Subcutaneous abdominal adipose tissue (tissue), 5 donors: ENCODE measurements at regions not wholly inside any gene's neighbourhood (a gene's known extent, or its start where the extent isn't known, plus 50 kb on each side); places are given as distances from the start of the nearest gene placed in this dataset.
A peak's percentile ranks its signal among the peaks of the same experiment; 100 is the strongest.

ENCODE experiments used
- H3K27ac ChIP-seq: one replicate; pipeline ENCODE4 v1.7.0; 2013; ENCODE audit warnings: low read depth, mild to moderate bottlenecking, inconsistent platforms, low read length, moderate library complexity
- H3K27me3 ChIP-seq, 5 donors: one replicate each; pipeline ENCODE4 v1.7.0; 2013; ENCODE audit warnings: low read length in 5 of 5, inconsistent platforms in 1 of 5; ENCODE audit not compliant: control insufficient read depth in 5 of 5, insufficient read depth in 4 of 5
- H3K36me3 ChIP-seq, 5 donors: one replicate each; pipeline ENCODE4 v1.7.0; 2013; ENCODE audit warnings: low read length in 5 of 5; ENCODE audit not compliant: control insufficient read depth in 5 of 5, insufficient read depth in 5 of 5
- H3K4me1 ChIP-seq, 5 donors: one replicate each; pipeline ENCODE4 v1.7.0; 2013; ENCODE audit warnings: low read length in 5 of 5, mild to moderate bottlenecking in 3 of 5, moderate library complexity in 1 of 5; ENCODE audit not compliant: control insufficient read depth in 5 of 5, insufficient read depth in 5 of 5
- H3K4me3 ChIP-seq, 5 donors: one replicate each; pipeline ENCODE4 v1.7.0; 2013; ENCODE audit warnings: low read length in 5 of 5, low read depth in 1 of 5
- H3K9ac ChIP-seq, 5 donors: one replicate each; pipeline ENCODE4 v1.7.0; 2013; ENCODE audit warnings: low read length in 5 of 5, mild to moderate bottlenecking in 4 of 5, moderate library complexity in 3 of 5
- H3K9me3 ChIP-seq, 5 donors: one replicate each; pipeline ENCODE4 v1.7.0; 2013; ENCODE audit warnings: low read length in 5 of 5; ENCODE audit not compliant: control insufficient read depth in 5 of 5
- donor health status: healthy.
- donor health status: healthy.
- donor health status: healthy.
- donor health status: healthy.
- donor health status: healthy.

DNA sequence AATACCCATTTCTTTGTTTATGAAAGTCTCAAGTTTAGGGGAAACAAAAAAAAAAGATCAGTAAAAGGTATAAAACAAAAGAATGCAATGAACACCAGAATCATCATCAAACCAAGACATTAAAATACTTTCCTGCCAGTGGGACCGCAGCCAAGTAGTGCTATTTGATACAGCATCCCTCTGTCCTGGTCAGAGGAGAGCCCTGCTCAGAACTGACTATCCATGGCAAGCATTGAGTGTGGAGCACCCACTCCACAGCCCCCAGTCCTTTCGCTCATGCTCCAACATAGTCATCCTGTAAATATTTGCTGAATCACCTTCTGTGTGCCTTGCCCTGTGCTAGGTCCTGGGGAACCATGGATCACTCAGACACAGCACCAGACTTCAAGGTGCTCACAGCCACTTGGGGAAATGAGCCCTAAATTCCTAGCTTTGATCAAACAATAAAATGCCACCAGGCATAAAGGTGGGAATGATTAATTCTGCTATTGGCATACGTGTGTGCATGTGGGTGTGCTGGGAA, 213.6 kb upstream of the TBX20 start:
- Histone ChIP-seq H3K9ac (no peak overlapping the region), H3K36me3 (no peaks in the 10 kb centered on the region), H3K4me3 (no peak overlapping the region), H3K4me1 (peaks cover 0 to 2% (median 0%) of the 10 kb centered on the region in 5 donors), H3K27me3 (peaks cover 0 to 4% (median 0%) of the 10 kb centered on the region in 5 donors), H3K27ac (no peak overlapping the region), H3K9me3 (peaks cover 0 to 2% (median 0%) of the 10 kb centered on the region in 5 donors)

GRCh38 chr7:35465791-35466336, 212.0 kb upstream of the TBX20 start:
- H3K9ac ChIP-seq, result no peak overlapping the region
- H3K27ac ChIP-seq, result no peak overlapping the region
- H3K4me1 ChIP-seq, result peaks cover 0 to 4% (median 0%) of the 10 kb centered on the region in 5 donors
- no peaks in the 10 kb centered on the region for H3K36me3 ChIP-seq
- peaks cover 0 to 2% (median 0%) of the 10 kb centered on the region in 5 donors for H3K9me3 ChIP-seq
- H3K27me3 ChIP-seq, result peaks cover 0 to 4% (median 0%) of the 10 kb centered on the region in 5 donors
- H3K4me3 ChIP-seq, result no peak overlapping the region

GRCh38 chr7:35463751-35464150, 209.9 kb upstream of the TBX20 start:
- H3K27ac ChIP-seq, result no peak overlapping the region
- no peaks in the 10 kb centered on the region for H3K36me3 ChIP-seq
- peaks cover 0 to 4% (median 0%) of the 10 kb centered on the region in 5 donors for H3K4me1 ChIP-seq
- H3K9ac ChIP-seq, result no peak overlapping the region
- no peak overlapping the region for H3K4me3 ChIP-seq
- H3K9me3 ChIP-seq, result peaks cover 0 to 3% (median under 1%) of the 10 kb centered on the region in 5 donors
- H3K27me3 ChIP-seq, result peaks cover 0 to 4% (median 0%) of the 10 kb centered on the region in 5 donors

GRCh38 chr7:35463176-35463700, 209.3 kb upstream of the TBX20 start:
- Histone ChIP-seq H3K27ac (no peak overlapping the region), H3K9me3 (peaks cover 0 to 3% (median 2%) of the 10 kb centered on the region in 5 donors), H3K4me1 (peaks cover 0 to 4% (median 0%) of the 10 kb centered on the region in 5 donors), H3K9ac (no peak overlapping the region), H3K36me3 (no peaks in the 10 kb centered on the region), H3K27me3 (peaks cover 0 to 2% (median 0%) of the 10 kb centered on the region in 5 donors), H3K4me3 (no peak overlapping the region)

- peak overlapping the region in 2 of 5 donors; percentile 11 to 28 for H3K4me3 ChIP-seq
- H3K36me3 ChIP-seq, result no peaks in the 10 kb centered on the region
- H3K27me3 ChIP-seq, result peaks cover 11 to 20% (median 17%) of the 10 kb centered on the region in 5 donors
These were observed 200.9 kb upstream of the TBX20 start for GRCh38 chr7:35454575-35455385.

GRCh38 chr7:35450456-35451214, 196.7 kb upstream of the TBX20 start:
- Histone ChIP-seq H3K9me3 (no peaks in the 10 kb centered on the region), H3K36me3 (no peaks in the 10 kb centered on the region), H3K4me3 (no peak overlapping the region), H3K9ac (no peak overlapping the region), H3K27me3 (peaks cover 11 to 18% (median 16%) of the 10 kb centered on the region in 5 donors), H3K4me1 (peaks cover 0 to 9% (median 8%) of the 10 kb centered on the region in 5 donors), H3K27ac (no peak overlapping the region)

More at GRCh38 chr7:35454575-35455385, 200.9 kb upstream of the TBX20 start:
- Histone ChIP-seq H3K4me1 (peaks cover 0 to 9% (median 8%) of the 10 kb centered on the region in 5 donors), H3K9ac (no peak overlapping the region), H3K9me3 (peaks cover 0 to 6% (median 3%) of the 10 kb centered on the region in 5 donors), H3K27ac (no peak overlapping the region)

DNA sequence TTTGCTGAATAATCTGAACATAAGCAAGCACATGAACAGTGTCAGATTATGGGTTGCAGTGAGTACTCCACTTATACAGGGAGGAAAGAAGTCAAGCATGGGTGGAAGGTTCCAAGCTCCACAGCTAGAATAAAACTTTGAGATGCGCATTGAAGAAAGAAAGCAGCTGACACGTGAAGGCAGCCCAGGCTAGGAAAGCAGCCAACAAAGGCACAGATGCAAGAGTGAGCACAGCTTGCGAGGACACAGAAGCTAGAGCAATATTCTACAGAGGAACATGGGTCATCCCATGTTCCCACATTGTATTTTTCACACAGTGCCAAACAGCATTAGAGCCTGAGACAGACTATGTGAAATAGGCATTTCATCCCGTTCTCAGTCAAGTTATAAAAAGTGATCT, 194.6 kb upstream of the TBX20 start:
- no peaks in the 10 kb centered on the region for H3K9me3 ChIP-seq
- H3K9ac ChIP-seq, result no peak overlapping the region
- no peaks in the 10 kb centered on the region for H3K4me1 ChIP-seq
- peaks cover 0 to 2% (median under 1%) of the 10 kb centered on the region in 5 donors for H3K27me3 ChIP-seq
- H3K36me3 ChIP-seq, result no peaks in the 10 kb centered on the region
- no peak overlapping the region for H3K27ac ChIP-seq
- H3K4me3 ChIP-seq, result no peak overlapping the region

- Histone ChIP-seq H3K27ac (no peak overlapping the region), H3K4me3 (no peak overlapping the region), H3K27me3 (peaks cover 0 to 2% (median 0%) of the 10 kb centered on the region in 5 donors), H3K36me3 (no peaks in the 10 kb centered on the region), H3K4me1 (no peaks in the 10 kb centered on the region), H3K9ac (no peak overlapping the region), H3K9me3 (no peaks in the 10 kb centered on the region)
These were observed 192.2 kb upstream of the TBX20 start for GRCh38 chr7:35446091-35446490.

DNA sequence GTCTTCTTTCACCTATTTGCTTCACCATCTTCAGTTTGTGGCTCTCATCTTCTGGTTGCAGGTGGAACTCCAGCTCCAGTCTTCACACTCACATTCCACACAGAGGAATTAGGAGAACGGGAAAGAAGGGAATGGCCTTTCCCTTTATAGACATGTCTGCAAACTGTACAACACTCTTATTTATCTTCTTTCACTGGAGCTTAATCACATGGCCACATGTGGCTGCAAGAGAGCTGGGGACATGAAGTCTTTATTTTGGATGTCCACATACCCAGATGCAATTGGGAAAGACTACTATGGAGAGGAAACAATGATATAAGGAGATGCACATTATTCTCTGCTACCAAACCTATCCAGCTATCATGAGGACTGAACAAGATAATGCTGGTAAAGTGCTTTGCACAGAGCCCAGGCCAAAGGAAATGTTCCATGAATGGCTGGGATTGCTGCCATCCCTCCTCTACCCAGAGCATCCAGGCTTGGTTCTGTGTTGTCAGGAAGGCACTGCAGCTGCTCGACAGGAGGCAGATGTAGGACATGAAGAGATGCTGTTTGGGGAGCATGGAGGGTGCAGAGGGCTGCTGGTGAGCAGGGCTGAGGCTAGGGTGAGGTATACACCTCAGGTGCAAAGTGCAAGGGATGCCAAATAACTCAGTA, 183.8 kb upstream of the TBX20 start:
- no peak overlapping the region for H3K9ac ChIP-seq
- H3K9me3 ChIP-seq, result no peaks in the 10 kb centered on the region
- no peak overlapping the region for H3K27ac ChIP-seq
- no peak overlapping the region for H3K4me3 ChIP-seq
- no peaks in the 10 kb centered on the region for H3K4me1 ChIP-seq
- no peaks in the 10 kb centered on the region for H3K36me3 ChIP-seq
- H3K27me3 ChIP-seq, result no peaks in the 10 kb centered on the region
